HG03196 (cell line): ENCODE measurements at regions not wholly inside any gene's neighbourhood (a gene's known extent, or its start where the extent isn't known, plus 50 kb on each side); places are given as distances from the start of the nearest gene placed in this dataset.
"Not testable (repeated sequence)": the region's sequence is repeated elsewhere in the genome, so short reads cannot be mapped to it uniquely, and the experiment has no call there.

Experiments
- ATAC-seq: cut with Tn5 transposase; IDR thresholded peaks from one replicate; pipeline ENCODE4 v1.9.1; 2021; ENCODE audit not compliant: unreplicated experiment

DNA sequence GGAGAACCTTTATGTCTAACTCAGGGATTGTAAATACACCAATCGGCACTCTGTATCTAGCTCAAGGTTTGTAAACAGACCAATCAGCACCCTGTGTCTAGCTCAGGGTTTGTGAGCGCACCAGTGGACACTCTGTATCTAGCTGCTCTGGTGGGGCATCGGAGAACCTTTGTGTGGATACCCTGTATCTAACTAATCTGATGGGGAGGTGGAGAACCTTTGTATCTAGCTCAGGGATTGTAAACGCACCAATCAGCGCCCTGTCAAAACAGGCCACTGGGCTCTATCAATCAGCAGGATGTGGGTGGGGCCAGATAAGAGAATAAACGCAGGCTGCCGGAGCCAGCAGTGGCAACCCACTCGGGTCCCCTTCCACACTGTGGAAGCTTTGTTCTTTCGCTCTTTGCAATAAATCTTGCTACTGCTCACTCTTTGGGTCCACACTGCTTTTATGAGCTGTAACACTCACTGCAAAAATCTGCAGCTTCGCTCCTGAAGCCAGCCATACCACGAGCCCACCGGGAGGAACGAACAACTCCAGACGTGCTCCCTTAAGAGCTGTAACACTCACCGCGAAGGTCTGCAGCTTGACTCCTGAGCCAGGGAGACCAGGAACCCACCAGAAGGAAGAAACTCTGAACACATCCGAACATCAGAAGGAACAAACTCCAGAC is 1673.2 kb upstream of the B3GALT2 start:
- not testable (repeated sequence) for ATAC-seq

DNA sequence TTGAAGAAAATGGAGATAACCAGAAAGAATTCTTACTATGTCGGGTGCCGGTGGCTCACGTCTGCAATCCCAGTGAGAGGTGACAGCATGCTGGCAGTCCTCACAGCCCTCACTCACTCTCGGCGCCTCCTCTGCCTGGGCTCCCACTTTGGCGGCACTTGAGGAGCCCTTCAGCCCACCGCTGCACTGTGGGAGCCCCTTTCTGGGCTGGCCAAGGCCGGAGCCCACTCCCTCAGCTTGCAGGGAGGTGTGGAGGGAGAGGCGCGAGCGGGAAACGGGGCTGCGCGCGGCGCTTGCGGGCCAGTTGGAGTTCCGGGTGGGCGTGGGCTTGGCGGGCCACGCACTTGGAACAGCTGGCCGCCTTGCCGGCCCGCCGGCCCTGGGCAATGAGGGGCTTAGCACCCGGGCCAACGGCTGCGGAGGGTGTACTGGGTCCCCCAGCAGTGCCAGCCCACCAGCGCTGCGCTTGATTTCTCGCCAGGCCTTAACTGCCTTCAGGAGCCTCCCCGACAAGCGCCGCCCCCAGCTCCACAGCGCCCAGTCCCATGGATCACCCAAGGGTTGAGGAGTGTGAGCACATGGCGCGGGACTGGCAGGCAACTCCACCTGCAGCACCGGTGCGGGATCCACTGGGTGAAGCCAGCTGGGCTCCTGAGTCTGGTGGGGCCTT is 1672.5 kb upstream of the B3GALT2 start:
- ATAC-seq: not testable (repeated sequence)

DNA sequence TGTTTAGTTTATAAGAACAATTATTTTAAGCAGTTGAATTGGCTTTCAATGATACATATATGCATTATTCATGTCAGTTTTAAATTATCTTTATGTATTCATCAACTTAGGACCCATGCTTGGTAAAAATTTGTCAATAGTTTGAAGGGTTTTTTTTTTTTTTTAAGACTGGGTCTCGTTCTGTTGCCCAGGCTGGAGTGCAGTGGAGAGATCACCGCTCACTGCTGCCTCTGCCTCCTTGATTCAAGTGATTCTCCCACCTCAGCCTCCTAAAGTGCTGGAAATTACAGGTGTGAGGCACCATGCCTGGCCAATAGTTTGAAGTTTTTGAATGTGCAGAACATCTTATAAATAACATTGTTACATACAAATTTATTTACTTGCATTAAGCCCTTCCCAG is 1671.0 kb upstream of the B3GALT2 start:
- ATAC-seq: no peak

DNA sequence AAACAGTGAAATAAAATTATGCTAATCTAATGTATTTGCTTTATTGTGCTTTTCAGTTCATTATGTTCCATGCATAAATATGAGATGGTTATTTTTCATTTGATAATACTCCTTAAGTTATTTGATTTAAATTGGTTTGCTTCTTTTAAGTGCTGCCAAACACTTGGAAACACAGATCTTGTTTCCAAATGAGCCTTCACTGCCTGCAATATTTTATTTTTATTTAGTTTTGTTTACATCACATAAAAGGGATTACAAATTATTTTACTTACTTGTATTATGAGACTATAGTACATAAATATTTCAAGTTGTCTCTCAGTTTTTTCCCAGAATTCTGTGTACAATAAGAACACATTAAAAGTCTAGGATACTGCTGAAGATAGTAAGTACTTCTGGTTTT is 1662.4 kb upstream of the B3GALT2 start:
- ATAC-seq: no peak

DNA sequence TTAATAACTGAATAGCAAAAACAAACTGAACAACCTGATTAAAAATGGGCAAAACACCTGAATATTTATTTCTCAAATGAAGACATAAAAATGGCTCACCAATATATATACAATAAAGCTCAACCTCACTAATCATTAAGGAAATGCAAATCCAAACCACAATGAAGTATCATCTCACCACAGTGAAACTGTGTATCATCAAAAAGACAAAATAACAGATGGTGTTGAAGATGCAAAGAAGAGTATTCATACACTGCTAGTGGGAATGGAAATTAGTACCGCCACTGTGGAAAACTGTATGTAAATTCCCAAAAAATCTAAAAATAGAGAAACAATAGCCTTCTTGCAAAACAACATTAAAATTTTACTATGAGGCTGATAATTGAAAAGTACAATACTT is 1660.1 kb upstream of the B3GALT2 start:
- ATAC-seq: no peak

DNA sequence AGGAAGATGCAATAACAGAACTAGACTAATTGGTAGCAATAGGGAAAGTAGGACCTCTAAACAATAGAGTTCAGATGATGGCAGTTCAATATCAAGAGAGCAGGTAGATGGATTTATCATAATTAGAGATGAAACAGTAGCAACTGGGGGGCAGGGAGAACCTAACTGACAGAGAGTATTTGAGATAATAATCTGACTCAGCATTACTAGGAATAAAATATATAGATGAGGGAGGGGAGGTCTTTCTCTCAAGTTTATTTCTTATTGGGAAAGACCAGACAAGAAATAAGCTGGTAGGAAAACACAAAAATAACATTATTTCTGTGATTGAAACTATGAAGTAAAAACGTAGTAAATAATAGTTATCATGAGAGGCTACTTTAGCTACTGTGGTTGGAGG is 1656.7 kb upstream of the B3GALT2 start:
- ATAC-seq: no peak

DNA sequence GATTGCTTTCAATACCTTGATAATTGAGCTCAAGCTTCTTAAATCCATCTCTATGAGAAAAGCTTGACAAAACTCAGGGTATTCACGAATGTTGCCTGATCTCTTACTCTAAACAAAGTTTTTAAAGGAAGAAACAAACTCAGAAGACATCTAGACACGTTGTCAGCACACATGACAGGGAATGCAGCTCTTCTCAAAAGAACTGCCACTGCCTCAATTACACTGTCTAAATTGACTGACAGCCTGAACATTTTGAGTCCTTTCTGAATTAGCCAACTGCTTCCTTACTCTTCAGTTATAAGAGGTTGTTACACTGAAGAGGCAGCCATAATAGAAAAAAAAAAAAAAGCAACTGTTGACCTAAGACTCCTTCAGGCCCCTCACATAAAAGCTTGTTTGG is 1646.7 kb upstream of the B3GALT2 start:
- no peak for ATAC-seq

DNA sequence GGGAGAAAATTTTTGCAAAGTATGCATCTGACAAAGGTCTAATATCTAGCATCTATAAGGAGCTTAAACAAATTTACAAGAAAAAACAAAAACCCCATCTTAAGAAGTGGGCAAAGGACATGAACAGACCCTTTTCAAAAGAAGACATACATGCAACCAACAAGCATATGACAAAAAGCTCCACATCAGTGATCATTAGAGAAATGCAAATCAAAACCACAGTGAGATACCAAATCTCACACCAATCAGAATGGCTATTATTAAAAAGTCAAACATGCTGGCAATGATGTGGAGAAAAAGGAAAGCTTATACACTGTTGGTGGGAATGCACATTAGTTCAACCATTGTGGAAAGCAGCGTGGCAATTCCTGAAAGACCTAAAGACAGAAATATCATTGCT is 1645.2 kb upstream of the B3GALT2 start:
- ATAC-seq: not testable (repeated sequence)

DNA sequence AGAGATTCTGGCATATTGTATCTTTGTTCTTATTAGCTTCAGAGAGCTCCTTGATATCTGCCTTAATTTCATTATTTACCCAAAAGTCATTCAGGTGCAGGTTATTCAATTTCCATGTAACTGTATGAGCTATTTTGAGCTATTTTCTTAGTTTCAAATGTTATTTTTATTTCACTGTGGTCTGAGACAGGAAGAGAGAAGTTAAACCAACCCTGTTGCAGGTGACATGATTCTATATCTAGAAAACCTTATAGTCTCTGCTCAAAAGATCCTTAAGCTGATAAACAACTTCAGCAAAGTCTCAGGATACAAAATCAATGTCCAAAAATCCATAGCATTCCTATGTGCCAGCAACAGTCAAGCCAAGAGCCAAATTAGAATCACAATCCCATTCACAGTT is 1644.0 kb upstream of the B3GALT2 start:
- ATAC-seq: peak; percentile 73

DNA sequence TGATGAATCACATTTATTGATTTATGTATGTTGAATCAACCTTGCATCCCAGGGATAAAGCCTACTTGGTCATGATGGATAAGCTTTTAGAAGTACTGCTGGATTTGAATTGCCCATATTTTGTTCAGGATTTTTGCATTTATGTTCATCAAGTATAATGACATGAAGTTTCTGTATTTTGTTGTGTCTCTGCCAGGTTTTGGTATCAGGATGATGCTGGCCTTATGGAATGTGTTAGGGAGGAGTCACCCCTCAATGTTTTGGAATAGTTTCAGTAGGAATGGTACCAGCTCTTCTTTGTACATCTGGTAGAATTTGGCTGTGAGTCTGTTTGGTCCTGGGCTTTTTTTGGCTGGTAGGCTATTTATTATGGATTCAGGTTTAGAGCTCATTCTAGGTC is 1643.1 kb upstream of the B3GALT2 start:
- no peak for ATAC-seq

DNA sequence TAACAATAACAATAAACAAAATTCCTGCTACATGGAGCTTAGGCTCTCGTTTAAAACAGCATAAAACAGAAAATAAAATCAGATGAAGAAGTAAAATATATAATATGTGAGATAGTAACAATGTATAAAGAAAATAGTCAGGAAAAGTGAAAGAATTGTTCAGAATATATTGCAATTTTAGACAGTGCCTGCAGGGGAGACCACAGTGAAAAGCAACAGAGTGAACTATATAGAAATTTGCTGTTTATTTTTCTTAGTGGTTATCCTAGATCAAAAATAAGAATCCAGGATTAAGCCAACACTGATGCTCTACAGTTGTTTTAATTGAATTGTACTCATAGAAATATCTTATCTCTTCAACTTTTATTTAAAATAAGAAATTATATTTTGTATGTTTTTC is 1639.0 kb upstream of the B3GALT2 start:
- no peak for ATAC-seq

DNA sequence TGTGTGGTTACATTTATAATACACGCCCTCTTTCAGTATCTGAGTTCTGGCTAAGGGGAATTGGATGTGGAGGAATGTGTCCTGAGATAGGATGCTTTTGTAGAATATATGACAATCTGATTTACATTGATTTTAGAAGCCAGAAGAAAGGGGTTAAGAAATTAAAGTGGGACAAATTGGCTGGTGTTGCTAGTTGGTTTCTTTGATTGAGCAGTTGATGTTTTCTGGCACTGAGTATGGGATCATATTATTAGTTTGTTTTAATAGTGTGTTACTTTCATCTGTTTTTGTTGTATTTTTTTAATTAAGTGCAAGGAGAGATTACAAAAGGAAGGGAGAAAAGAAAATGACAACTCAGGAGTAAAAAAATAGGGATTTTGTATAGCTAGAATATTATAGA is 1634.7 kb upstream of the B3GALT2 start:
- ATAC-seq: no peak

DNA sequence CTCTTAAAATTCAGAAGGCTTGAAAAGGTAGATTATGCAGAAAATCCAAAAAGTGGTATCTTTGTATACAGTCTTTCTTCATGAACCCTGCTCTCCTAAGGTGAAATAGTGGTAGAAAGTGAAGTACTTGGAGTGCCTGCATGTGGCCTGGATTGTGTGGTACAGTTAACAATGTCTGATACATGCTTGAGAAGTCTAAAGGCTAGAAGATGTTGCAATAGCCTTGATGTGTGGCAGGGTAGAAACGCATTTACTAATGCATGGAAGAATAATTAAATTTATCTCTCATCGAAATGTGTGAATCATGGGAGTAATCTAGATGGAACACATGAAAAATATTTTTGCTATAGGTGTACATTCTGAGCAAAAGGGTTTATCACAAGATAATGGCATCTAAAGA is 1632.3 kb upstream of the B3GALT2 start:
- ATAC-seq: no peak

DNA sequence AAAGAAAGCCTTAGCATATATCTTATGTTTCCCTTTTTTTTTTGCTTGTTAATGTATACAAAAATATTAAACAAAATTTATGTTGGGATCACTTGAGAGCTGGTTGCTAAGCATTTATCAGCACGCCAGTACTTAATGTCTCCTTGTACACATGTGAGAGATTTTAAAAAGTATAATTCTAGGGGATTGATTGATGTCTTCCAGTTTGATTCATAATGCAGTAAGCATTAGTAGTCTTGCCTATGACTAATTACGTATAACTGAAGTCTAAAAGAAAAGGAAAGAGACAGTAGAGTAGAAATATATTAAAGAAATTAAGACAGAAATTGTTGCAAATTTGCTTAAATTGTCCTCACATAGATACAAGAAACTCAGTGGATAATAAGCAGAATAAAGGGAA is 1630.4 kb upstream of the B3GALT2 start:
- no peak for ATAC-seq

DNA sequence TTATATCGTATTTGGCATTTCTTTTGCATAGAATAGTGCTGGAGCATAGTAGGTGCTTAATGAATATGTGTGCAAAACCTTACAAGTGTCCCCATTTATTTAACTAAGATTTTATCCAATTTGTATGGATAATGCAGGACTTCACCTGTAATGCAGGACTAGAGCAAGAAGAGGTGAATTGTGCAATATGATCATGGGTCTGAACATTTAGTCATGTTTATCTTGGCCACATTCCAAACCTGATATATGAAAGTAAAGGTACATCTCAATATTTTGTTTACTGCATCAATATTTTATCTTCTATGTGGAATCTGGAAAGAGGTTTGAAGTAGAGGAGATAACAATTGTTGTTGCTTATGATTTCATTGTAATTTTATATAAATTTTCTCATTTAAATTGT is 1626.7 kb upstream of the B3GALT2 start:
- ATAC-seq: no peak

DNA sequence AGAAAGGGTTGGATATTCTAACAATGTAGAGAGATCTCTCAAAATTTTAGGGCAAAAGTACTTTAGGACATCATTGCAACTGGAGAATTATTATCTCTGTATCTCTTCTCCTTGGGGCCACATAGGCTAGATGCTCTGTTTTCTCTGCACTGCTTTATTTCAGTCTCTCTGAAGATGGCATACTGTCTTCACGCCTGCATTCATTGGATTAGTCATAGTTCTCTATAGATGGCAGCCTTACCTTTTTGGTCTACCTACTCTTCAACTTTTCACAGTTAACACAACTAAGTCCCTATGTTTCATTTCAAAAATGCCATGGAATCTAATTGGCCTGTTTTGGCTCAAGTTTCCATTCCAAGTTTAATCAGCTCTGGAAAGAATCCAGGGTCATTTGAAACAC is 1623.3 kb upstream of the B3GALT2 start:
- no peak for ATAC-seq

DNA sequence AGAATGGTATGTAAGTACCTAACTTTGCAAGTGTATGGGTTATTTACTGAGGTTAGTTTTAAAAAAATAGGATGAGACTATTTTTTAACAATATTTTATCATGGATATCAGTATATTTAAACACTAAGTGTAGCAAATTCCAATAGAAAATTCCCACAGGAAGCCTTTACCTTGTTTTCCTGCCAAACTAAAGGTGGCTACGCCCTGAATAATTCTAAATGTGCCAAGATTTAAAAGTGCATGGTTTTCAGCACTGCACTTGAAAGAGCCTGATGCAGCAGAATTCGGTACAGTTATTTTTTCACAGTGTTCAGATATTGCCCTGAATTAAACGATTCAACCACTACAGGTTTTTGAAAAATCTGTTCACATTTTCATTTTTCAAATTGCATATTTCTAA is 1622.8 kb upstream of the B3GALT2 start:
- ATAC-seq: no peak

DNA sequence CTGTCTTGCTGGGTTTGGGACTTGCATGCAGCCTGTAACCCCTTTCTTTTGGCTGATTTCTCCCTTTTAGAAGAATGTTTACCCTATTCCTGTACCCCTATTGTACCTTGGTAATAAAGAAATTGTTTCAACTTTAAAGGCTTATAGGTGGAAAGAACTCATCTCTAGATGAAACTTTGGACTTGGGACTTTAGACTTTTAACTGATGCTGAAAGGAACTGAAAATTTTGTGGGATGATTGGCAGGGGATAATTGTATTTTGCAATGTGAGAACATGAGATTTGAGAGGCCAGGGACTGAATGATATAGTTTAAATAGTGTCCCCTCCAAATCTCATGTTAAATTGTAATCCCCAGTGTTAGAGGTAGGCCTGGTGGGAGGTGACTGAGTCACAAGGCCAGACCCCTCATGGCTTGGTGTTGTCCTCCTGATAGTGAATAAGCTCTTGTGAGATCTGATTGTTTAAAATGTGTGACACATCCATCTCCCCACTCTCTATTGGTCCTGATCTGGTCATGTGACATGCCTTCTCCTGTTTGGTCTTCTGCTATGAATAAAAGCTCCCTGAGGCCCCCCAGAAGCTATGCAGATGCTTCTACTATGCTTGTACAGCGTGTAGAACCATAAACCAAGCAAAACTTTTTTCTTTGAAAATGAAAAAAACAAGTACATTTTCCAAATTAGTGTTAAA is 1621.3 kb upstream of the B3GALT2 start:
- ATAC-seq: no peak

DNA sequence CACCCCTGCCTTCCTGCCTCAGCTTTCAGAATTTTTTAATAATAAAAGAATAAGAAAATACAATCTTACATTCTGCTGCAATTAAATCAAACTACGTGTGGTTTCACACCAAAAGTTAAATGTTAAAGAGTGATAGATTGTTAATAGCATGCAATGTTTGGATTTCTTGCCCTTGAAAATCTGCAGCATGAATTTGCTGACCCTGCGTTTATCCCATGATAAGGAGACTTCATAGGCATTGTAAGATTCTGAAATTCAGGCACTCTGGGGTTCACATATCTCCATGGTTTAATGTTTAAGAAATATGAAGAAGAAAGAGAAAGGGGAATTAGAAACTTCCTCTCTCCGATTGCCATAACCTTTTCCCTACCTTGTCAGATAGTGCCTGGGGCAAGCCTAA is 1616.2 kb upstream of the B3GALT2 start:
- ATAC-seq: no peak

DNA sequence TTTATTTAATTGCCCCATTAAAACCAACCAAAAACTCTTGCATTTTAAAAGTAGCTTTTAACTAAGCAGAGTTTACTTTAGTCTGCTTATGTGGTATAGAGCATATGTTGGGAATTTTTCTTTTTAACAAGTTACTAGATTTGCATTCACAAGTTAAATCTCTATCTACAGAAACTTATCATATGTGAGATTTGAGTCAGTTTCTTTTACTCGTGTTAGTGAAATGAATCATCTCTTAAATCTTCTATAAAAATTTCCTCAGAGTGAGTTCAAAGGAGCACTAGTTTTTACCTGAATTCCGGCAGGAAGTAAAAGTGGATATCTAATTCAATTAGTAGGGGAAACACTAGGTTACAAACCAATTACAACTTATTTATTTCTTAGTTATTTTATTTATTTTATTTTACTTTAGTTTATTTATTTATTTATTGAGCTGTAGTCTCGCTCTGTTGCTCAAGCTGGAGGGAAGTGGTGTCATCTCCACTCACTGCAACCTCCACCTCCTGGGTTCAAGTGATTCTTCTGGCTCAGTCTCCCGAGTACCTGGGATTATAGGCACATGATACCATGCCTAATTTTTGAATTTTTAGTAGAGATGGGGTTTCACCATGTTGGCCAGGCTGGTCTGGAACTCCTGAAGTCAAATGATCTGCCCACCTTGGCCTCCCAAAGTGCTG is 1609.6 kb upstream of the B3GALT2 start:
- ATAC-seq: no peak

DNA sequence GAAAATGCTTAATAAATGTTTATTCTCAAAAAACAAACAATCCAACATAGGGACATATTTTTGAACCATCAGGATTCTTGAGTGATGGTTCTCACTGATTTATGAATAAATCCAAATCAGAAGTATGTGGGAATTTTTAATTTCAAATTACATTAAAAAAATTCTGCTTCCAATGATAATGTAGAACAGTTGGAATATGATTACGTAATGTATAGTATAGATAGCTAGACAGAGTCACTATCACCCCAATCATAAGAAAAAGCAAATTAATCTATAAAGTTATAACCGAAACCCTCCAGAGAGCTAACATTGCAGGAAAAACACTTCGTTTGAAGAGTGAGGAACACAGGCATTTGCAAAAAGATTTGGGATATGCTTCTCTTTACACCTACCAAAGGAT is 1600.6 kb upstream of the B3GALT2 start:
- no peak for ATAC-seq

DNA sequence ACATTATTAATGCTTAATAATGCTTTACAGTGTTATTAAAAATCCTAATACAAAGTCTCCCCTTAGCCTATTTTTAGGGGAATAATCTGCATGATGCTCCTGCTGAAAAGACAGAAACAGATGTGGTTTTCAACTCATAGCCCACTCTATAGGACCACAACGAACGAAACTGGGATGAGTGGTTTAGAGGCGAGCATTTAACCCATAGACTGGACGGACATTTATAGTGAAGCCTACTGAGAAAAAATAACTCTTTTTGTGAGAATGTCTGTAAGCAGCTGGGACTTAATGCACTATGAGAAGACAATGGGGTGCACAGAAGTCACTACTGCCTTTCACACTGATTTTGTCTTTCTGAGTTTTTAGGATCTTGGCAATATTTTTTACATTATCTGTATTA is 1599.6 kb upstream of the B3GALT2 start:
- ATAC-seq: no peak
